ENCODE measurements at regions not wholly inside any gene's neighbourhood (a gene's known extent, or its start where the extent isn't known, plus 50 kb on each side); places are given as distances from the start of the nearest gene placed in this dataset.

DNA sequence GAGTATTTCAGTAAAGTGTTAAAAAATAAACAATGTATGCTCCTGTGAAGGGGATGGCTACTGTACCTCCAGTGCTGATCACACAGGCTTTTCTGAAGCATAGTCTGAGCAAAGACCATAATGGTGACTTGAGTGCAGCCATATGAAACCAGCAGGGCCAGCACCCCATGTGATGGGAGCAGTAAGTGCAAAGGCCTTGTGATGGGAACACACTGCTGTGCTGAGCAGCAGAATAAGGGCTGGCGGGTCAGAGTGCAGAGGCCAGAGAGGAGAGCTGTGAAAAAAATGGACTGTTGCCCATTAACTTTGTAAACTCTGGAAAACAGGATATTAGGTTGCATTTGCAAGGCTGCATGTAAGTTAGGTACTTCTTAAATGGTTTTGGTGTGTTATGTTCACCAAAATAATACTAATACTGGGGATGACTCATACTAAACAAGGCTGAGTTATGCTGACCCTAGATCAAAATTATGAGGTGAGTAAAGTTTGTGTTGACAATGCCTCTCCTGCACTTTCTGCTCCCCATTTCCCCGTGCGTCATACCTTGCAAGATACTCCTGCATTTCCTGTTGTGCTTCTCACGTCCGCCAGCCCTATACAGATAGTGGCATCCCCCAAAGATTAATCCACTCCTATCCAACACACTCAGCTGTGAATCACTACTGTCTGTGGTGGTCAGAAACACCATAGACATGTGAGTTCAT is 67.0 kb upstream of the FAM9A start:
- TF ChIP-seq, protein P1, sequence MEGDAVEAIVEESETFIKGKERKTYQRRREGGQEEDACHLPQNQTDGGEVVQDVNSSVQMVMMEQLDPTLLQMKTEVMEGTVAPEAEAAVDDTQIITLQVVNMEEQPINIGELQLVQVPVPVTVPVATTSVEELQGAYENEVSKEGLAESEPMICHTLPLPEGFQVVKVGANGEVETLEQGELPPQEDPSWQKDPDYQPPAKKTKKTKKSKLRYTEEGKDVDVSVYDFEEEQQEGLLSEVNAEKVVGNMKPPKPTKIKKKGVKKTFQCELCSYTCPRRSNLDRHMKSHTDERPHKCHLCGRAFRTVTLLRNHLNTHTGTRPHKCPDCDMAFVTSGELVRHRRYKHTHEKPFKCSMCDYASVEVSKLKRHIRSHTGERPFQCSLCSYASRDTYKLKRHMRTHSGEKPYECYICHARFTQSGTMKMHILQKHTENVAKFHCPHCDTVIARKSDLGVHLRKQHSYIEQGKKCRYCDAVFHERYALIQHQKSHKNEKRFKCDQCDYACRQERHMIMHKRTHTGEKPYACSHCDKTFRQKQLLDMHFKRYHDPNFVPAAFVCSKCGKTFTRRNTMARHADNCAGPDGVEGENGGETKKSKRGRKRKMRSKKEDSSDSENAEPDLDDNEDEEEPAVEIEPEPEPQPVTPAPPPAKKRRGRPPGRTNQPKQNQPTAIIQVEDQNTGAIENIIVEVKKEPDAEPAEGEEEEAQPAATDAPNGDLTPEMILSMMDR (IDR thresholded peaks at IDR 0.05) = no peak
- TF ChIP-seq POLR2A (IDR thresholded peaks at IDR 0.05) = no peak
